Gastroesophageal sphincter (tissue), 4 donors: ENCODE measurements at regions not wholly inside any gene's neighbourhood (a gene's known extent, or its start where the extent isn't known, plus 50 kb on each side); places are given as distances from the start of the nearest gene placed in this dataset.

Experiments used
- ATAC-seq: fragments of 150-250 bp; one replicate; pipeline ENCODE4 v1.9.1; 2016; ENCODE audit warnings: mild to moderate bottlenecking, moderate library complexity
- H3K27ac ChIP-seq, 4 donors: fragments of 200-600 bp; sonication (generic) in 3 of 4; 1 replicate in 3 of 4; 2 replicates in 1 of 4; pipeline ENCODE4 v1.5.1; 2016 to 2019
- H3K27me3 ChIP-seq: fragments of 200-600 bp; sonication (generic); one replicate; pipeline ENCODE4 v1.5.1; 2019
- H3K36me3 ChIP-seq, 2 donors: fragments of 200-600 bp; sonication (generic); one replicate each; pipeline ENCODE4 v1.5.1; 2019; ENCODE audit warnings: control low read depth in 1 of 2
- H3K4me1 ChIP-seq, 3 donors: fragments of 200-600 bp; sonication (generic); 1 replicate in 2 of 3; 2 replicates in 1 of 3; pipeline ENCODE4 v1.5.1; 2016 to 2019; ENCODE audit warnings: control low read depth in 2 of 3
- H3K4me3 ChIP-seq, 2 donors: fragments of 200-600 bp; sonication (generic); one replicate each; pipeline ENCODE4 v1.5.1; 2019; ENCODE audit warnings: mild to moderate bottlenecking in 1 of 2, moderate library complexity in 1 of 2
- H3K9me3 ChIP-seq, 3 donors: fragments of 200-600 bp; sonication (generic); one replicate each; pipeline ENCODE4 v1.5.1; 2017 to 2019; ENCODE audit warnings: control low read depth in 2 of 3
- EP300 ChIP-seq: sonication (generic); formaldehyde crosslinking; IDR thresholded peaks from one replicate; pipeline ENCODE4 v1.6.1; 2017; ENCODE audit warnings: antibody characterized with exemption, mild to moderate bottlenecking
- POLR2A ChIP-seq, 2 donors: fragments of 450-650 bp; IDR thresholded peaks; one replicate each; pipeline ENCODE4 v1.6.1; 2017; ENCODE audit warnings: antibody characterized with exemption in 2 of 2, mild to moderate bottlenecking in 2 of 2, moderate library complexity in 1 of 2
- POLR2AphosphoS5 ChIP-seq: sonication (generic); formaldehyde crosslinking; IDR thresholded peaks from one replicate; pipeline ENCODE4 v1.6.1; 2017; ENCODE audit warnings: antibody characterized with exemption
- WGBS, 2 donors: methylation state at CpG; one replicate each; pipeline ENCODE4 v1.1.5; 2018; ENCODE audit warnings: low coverage in 1 of 2; 5-methylcytosine and 5-hydroxymethylcytosine counted together
- TF ChIP-seq, protein P1 (sequence below), 4 experiments: fragments of 200-600 bp in 2 of 4; fragments of 450-650 bp in 2 of 4; sonication (generic) in 1 of 4; IDR thresholded peaks; one replicate each; pipeline ENCODE4 v1.5.1; 2017 to 2019; ENCODE audit warnings: antibody characterized with exemption in 4 of 4, mild to moderate bottlenecking in 2 of 4, moderate library complexity in 2 of 4

DNA sequence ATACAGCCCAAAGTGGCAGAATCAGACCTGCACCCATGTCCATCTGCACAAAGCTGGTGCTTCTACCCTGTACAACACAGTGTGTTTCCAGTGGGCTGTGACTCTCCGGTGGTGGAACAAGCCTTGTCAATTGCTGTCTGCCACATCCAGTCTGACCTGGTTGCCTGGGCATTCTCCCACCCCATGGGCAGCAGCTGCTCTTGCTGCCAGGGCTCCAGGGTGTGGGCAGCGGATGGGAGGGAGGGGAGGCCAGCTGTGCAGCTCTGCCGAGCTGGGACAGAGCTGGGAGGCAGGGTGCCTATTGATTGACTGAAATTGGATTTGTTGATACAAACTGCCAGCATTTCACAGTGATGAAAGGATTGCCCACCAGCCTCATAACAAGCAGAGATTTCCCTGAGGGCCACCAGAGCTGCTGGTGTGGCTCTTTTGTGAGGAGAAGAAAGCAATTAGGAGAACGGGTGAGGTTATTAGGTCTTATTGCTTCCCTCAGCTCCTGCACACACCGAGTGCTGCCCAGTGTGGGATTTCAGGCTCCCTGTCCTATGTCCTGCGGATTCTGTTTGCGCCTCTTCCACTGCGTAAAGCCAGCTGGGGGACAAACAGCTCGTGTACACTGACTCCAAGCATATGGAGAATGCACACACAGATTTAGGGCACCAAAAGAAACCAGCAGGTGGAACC, 150.8 kb downstream of the NRN1 start:
- no peak for ATAC-seq
- Histone ChIP-seq H3K27ac (no peak overlapping the region), H3K9me3 (no peaks in the 10 kb centered on the region), H3K4me3 (no peak overlapping the region), H3K36me3 (no peaks in the 10 kb centered on the region), H3K4me1 (peaks cover 0 to 8% (median 0%) of the 10 kb centered on the region in 3 donors), H3K27me3 (peaks cover 25% of the 10 kb centered on the region)
- 17 to 71% methylated on average over 1 to 6 of the region's 9 CpGs for WGBS, 2 donors
- TF ChIP-seq, protein P1, sequence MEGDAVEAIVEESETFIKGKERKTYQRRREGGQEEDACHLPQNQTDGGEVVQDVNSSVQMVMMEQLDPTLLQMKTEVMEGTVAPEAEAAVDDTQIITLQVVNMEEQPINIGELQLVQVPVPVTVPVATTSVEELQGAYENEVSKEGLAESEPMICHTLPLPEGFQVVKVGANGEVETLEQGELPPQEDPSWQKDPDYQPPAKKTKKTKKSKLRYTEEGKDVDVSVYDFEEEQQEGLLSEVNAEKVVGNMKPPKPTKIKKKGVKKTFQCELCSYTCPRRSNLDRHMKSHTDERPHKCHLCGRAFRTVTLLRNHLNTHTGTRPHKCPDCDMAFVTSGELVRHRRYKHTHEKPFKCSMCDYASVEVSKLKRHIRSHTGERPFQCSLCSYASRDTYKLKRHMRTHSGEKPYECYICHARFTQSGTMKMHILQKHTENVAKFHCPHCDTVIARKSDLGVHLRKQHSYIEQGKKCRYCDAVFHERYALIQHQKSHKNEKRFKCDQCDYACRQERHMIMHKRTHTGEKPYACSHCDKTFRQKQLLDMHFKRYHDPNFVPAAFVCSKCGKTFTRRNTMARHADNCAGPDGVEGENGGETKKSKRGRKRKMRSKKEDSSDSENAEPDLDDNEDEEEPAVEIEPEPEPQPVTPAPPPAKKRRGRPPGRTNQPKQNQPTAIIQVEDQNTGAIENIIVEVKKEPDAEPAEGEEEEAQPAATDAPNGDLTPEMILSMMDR (IDR thresholded peaks at IDR 0.05): no peak
- TF ChIP-seq POLR2AphosphoS5: no peak
- no peak for TF ChIP-seq POLR2A (IDR thresholded peaks at IDR 0.05)

DNA sequence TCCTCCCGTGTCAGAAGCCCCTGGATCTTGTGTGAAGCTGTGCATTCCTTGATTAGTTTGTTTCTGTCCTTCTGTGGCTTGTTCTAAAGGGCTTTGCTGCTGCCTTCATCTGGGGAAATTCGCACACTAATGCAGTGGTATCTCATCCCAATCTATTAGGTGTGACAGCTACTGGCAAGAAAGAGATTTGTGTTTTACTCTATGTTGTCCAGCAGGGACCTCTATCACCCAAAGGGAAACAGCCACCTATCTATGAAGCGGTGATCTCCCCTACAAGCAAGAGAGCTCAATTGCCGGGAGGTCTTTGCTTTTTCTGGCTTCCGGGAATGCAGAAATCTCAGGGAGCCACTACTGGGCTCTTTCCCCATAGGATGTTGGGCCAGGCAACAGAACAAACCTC, 151.8 kb downstream of the NRN1 start:
- H3K4me1 ChIP-seq: peaks cover 0 to 12% (median 0%) of the 10 kb centered on the region in 3 donors
- TF ChIP-seq, protein P1 (IDR thresholded peaks at IDR 0.05): no peak
- no peak for TF ChIP-seq POLR2A (IDR thresholded peaks at IDR 0.05)
- TF ChIP-seq EP300: no peak
- no peak for TF ChIP-seq POLR2AphosphoS5
- H3K27me3 ChIP-seq: peaks cover 32% of the 10 kb centered on the region
- no peaks in the 10 kb centered on the region for H3K9me3 ChIP-seq
- no peak overlapping the region for H3K27ac ChIP-seq
- H3K4me3 ChIP-seq: no peak overlapping the region
- WGBS, 2 donors: 67 to 80% methylated on average over 1 to 2 of the region's 5 CpGs
- ATAC-seq: no peak
- no peaks in the 10 kb centered on the region for H3K36me3 ChIP-seq

DNA sequence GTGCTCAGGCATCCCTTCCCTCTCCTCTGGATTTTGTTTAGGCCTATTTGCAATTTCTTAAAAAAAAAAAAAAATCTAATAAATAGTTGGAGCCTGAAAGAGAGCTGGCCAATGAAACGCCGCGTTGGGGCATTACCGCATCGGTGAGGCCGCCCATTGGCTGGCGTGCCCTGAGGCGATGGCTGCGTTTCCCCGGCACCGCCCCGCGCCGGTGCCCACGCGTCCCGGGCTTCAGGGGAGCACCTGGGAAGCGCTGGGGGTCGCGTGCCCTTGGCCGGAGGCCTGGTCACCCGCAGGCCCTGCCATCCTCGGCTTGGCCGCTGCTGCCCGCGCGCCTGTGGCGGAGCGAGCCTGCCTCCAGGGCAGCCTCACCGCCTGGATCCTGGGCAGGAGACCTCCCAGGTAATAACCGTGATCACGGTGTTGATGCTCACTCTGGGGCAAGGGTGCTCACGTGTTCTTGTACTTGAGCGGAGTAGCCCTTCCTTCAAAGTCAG, 155.4 kb downstream of the NRN1 start:
- TF ChIP-seq, protein P1 (IDR thresholded peaks at IDR 0.05): no peak
- TF ChIP-seq POLR2AphosphoS5 (no peak), EP300 (no peak), POLR2A (IDR thresholded peaks at IDR 0.05) (no peak)
- H3K36me3 ChIP-seq: no peaks in the 10 kb centered on the region
- peak; percentile 40 for ATAC-seq
- peaks cover 0 to 15% (median 0%) of the 10 kb centered on the region in 3 donors for H3K9me3 ChIP-seq
- peak overlapping the region in 1 of 2 donors; percentile 48 for H3K4me3 ChIP-seq
- H3K27ac ChIP-seq: no peak overlapping the region
- peaks cover 45% of the 10 kb centered on the region for H3K27me3 ChIP-seq
- WGBS, 2 donors: 0 to 3% methylated on average over 3 to 6 of the region's 34 CpGs
- peaks cover 0 to 12% (median 0%) of the 10 kb centered on the region in 3 donors for H3K4me1 ChIP-seq

DNA sequence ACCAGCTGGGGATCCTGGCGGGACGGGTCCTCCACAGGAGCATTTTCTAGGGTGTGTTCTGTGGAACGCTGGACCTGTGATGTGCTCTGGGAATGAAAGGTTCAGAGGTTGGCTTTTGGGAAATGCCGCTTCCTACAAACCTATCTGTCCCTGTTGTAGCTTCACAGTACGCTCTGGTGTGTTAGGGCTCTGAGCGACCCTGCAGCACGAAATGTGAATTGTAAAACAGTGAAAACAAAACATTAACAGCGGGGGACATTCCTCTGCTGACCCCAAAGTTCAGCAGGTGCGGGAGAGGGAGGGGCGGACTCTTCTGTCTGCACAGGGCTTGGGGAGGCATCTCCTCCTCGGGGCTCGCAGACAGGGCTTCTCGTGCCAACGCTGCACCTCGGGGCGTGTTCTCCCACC, 155.9 kb downstream of the NRN1 start:
- H3K36me3 ChIP-seq: no peaks in the 10 kb centered on the region
- peaks cover 40% of the 10 kb centered on the region for H3K27me3 ChIP-seq
- peak overlapping the region in 1 of 2 donors; percentile 48 for H3K4me3 ChIP-seq
- TF ChIP-seq EP300: no peak
- TF ChIP-seq POLR2AphosphoS5: no peak
- TF ChIP-seq POLR2A (IDR thresholded peaks at IDR 0.05): no peak
- TF ChIP-seq, protein P1 (IDR thresholded peaks at IDR 0.05): no peak
- 1 to 8% methylated on average over 2 to 10 of the region's 16 CpGs for WGBS, 2 donors
- peaks cover 0 to 15% (median 0%) of the 10 kb centered on the region in 3 donors for H3K9me3 ChIP-seq
- no peak overlapping the region for H3K27ac ChIP-seq
- H3K4me1 ChIP-seq: peaks cover 0 to 12% (median 0%) of the 10 kb centered on the region in 3 donors
- no peak for ATAC-seq

DNA sequence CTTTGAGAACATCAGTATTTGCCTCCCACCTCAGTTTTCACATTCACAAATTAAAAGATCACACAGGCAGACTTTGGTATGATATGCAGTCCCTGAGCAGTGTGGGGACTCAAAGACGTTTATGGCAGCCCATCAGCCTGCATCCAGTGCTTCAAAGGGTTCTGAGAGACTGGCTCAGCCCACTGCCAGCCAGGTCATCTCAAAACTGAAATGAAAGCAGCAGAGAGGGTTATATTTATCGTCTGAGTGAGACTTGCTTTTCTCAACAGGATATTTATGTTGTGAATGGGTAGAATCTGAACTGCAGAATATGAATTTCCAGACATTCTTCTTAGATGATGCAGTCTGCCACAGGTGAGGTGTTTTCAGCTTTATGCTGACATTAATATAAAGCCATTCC, 159.8 kb downstream of the NRN1 start:
- peaks cover 0 to 12% (median 0%) of the 10 kb centered on the region in 3 donors for H3K4me1 ChIP-seq
- no peaks in the 10 kb centered on the region for H3K36me3 ChIP-seq
- ATAC-seq: no peak
- no peak overlapping the region for H3K27ac ChIP-seq
- TF ChIP-seq EP300 (no peak), POLR2AphosphoS5 (no peak), POLR2A (IDR thresholded peaks at IDR 0.05) (no peak)
- TF ChIP-seq, protein P1 (IDR thresholded peaks at IDR 0.05): no peak
- peaks cover 29% of the 10 kb centered on the region for H3K27me3 ChIP-seq
- peaks cover 0 to 26% (median 0%) of the 10 kb centered on the region in 3 donors for H3K9me3 ChIP-seq
- WGBS, 2 donors: 33 to 38% methylated on average over 1 to 2 of the region's 2 CpGs
- H3K4me3 ChIP-seq: no peak overlapping the region
